ENCODE measurements at regions not wholly inside any gene's neighbourhood (a gene's known extent, or its start where the extent isn't known, plus 50 kb on each side); places are given as distances from the start of the nearest gene placed in this dataset.
A peak's percentile ranks its signal among the peaks of the same experiment; 100 is the strongest.

DNA sequence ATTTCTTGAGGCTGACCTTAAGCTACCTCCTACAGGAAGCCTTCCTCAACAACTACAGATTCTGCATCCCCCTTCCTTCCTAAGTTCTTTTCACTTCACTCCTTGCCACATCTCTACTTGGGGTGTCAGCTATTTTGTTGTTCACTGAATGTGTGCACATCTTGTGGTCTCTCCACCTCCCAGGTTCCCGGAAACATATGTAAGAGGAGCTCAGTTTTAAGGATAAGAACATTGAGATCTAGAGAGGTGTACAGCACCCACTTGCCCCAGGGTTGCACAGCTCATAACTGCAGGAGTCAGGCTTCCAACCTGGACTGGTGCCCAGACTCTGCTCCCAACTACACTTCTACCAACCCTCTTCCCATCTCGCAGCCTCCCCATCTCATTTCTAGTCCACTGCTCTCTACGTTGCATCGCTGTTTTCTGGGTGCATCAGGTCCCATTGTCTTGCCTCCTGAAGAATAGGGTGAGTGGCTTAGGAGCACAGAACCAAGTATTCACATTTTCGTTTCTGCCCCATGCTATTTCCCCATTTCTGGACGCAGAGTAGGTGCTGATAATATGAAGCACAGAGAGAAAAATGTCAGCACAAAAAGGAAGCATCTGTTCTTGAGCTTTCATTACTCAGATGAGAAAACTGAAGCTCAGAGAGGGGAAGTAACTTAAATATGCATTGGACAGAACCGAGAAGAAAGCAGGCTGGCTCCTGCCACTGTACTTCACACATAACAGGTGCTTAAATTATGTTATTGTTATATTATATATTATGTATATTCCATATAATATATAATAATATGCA, 292.0 kb upstream of the CCL2 start:
- no peaks in the 10 kb centered on the region for H3K27me3 ChIP-seq
- H3K4me1 ChIP-seq = peaks cover 17% of the 10 kb centered on the region
- H3K4me3 ChIP-seq = no peak overlapping the region
- no peak overlapping the region for H3K27ac ChIP-seq
- TF ChIP-seq EP300 (IDR thresholded peaks at IDR 0.05) = no peak
- peak in 1 of 2 donors; percentile 50 for DNase-seq (ENCODE audit: low spot score in 2 of 2)
- no peaks in the 10 kb centered on the region for H3K36me3 ChIP-seq
- WGBS = 76% methylated on average over 7 of the region's 7 CpGs
- H3K9me3 ChIP-seq = no peaks in the 10 kb centered on the region

DNA sequence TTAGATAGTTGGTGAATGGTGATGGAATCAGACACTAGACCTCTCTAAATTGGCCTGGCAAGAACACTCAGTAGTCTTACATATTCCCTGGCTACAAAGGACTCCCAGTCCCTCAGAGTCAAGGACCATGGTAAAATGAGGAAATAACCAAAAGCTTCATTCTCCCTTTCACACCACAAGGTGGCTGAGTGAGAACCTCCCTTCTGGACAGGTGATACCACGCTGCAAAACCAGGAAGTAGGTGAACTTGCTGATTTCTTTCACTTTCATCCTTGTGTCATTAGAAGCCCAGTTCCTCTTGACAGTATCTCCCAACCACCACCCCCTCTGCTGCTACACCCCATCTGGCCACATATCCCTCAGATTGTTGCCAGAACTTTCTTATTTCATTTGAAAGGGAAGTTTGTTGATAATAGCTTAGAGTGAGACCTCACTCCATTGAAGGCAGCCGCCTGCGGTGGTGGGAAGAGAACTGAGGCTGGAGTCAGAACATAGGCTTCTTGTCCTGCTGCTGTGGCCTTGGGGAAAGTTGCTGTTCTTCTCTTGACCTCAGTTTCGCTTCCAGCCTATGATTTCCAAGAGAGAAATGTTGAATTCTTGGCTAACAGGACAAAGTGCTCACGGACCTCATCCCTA, 290.6 kb upstream of the CCL2 start:
- 74% methylated on average over 5 of the region's 5 CpGs for WGBS
- no peak overlapping the region for H3K27ac ChIP-seq

DNA sequence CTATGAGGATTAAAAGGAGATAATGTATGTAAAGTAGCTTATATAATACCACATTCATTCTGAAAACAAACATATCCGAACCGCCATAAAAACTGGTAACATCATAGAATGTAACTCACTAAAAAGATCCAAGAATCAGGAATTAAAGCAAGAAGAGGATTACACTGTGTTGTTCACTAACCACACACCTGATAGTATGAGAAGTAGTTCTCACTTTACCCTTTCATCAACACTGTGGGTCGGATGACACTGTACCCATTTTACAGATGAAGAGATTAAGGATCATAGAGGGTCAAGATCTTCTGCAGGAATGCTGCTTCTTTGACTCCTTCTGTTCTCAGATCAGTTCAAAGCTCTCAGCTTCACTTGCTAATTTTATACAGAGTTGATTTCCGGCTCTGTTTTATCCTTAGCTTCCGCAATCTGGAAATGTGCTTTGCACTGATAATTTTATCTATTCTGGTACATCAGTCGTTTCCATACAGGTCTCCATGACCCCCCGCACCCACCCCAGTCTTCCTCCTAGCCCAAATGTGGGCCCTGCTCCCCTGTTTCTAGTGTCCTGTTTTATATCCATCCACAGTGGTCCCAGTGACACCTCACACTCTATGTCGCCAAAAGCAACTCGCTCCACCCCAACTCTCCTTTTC, 288.6 kb upstream of the CCL2 start:
- WGBS = 83% methylated on average over 9 of the region's 9 CpGs

More for the DNA sequence above, 290.6 kb upstream of the CCL2 start:
- no peak overlapping the region for H3K4me3 ChIP-seq
- no peaks in the 10 kb centered on the region for H3K9me3 ChIP-seq
- H3K27me3 ChIP-seq = no peaks in the 10 kb centered on the region
- H3K36me3 ChIP-seq = no peaks in the 10 kb centered on the region
- no peak for TF ChIP-seq EP300 (IDR thresholded peaks at IDR 0.05)
- TF ChIP-seq, protein P1, sequence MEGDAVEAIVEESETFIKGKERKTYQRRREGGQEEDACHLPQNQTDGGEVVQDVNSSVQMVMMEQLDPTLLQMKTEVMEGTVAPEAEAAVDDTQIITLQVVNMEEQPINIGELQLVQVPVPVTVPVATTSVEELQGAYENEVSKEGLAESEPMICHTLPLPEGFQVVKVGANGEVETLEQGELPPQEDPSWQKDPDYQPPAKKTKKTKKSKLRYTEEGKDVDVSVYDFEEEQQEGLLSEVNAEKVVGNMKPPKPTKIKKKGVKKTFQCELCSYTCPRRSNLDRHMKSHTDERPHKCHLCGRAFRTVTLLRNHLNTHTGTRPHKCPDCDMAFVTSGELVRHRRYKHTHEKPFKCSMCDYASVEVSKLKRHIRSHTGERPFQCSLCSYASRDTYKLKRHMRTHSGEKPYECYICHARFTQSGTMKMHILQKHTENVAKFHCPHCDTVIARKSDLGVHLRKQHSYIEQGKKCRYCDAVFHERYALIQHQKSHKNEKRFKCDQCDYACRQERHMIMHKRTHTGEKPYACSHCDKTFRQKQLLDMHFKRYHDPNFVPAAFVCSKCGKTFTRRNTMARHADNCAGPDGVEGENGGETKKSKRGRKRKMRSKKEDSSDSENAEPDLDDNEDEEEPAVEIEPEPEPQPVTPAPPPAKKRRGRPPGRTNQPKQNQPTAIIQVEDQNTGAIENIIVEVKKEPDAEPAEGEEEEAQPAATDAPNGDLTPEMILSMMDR (IDR thresholded peaks at IDR 0.05) = no peak
- no peak for TF ChIP-seq POLR2AphosphoS5 (IDR thresholded peaks at IDR 0.05)
- TF ChIP-seq POLR2A (IDR thresholded peaks at IDR 0.05) = no peak
- DNase-seq (ENCODE audit: low spot score in 2 of 2) = peak in 1 of 2 donors; percentile 34
- peaks cover 21% of the 10 kb centered on the region for H3K4me1 ChIP-seq

DNA sequence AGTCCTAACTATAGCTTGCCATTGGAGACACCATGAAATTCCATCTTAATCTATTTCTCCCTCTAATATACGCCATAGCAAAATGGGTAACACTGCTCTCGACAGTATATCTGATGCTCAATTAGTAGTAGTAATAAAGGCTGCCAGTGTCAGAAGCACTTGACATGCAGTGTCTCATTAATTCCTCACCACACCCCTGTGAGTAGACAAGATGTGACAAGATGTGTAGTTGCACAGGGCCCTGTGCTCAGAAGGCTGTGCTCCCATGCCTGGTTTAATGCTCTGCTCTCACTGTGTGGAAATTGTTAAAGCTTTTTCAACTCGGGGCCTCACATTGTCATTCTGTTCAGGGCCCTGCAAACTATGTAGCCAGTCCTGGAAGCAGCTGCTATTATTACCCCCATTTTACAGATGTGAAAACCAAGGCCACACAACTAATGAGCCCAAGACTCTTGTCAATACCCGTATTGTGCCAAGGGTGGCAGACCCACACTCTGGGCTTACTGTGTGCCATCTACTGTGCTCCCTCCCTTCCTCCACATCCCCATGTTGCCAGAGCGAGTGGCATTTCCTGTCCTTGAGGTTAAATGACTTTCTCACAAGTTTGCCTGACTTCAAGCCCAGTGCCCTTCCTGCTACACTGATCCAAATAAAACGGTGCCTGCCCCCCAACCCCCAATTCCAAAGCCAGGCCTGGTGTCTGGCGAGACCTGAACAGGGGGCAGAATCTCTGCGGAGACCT, 287.3 kb upstream of the CCL2 start:
- H3K4me1 ChIP-seq = peaks cover 33% of the 10 kb centered on the region
- DNase-seq (ENCODE audit: low spot score in 2 of 2) = no peak
- H3K9me3 ChIP-seq = no peaks in the 10 kb centered on the region
- H3K4me3 ChIP-seq = no peak overlapping the region
- peaks cover 16% of the 10 kb centered on the region for H3K27me3 ChIP-seq
- no peak for TF ChIP-seq POLR2AphosphoS5 (IDR thresholded peaks at IDR 0.05)
- TF ChIP-seq POLR2A (IDR thresholded peaks at IDR 0.05) = no peak
- no peak for TF ChIP-seq EP300 (IDR thresholded peaks at IDR 0.05)
- TF ChIP-seq, protein P1 (IDR thresholded peaks at IDR 0.05) = no peak
- H3K36me3 ChIP-seq = no peaks in the 10 kb centered on the region
- WGBS = 49% methylated on average over 8 of the region's 8 CpGs
- peak overlapping the region; percentile 14 for H3K27ac ChIP-seq

More for the DNA sequence above, 288.6 kb upstream of the CCL2 start:
- Histone ChIP-seq H3K4me3 (no peak overlapping the region), H3K27ac (no peak overlapping the region), H3K9me3 (no peaks in the 10 kb centered on the region), H3K27me3 (peaks cover 16% of the 10 kb centered on the region), H3K36me3 (no peaks in the 10 kb centered on the region), H3K4me1 (peaks cover 31% of the 10 kb centered on the region)
- no peak for DNase-seq (ENCODE audit: low spot score in 2 of 2)
- TF ChIP-seq, protein P1 (IDR thresholded peaks at IDR 0.05) = no peak
- no peak for TF ChIP-seq EP300 (IDR thresholded peaks at IDR 0.05)
- no peak for TF ChIP-seq POLR2A (IDR thresholded peaks at IDR 0.05)
- no peak for TF ChIP-seq POLR2AphosphoS5 (IDR thresholded peaks at IDR 0.05)

DNA sequence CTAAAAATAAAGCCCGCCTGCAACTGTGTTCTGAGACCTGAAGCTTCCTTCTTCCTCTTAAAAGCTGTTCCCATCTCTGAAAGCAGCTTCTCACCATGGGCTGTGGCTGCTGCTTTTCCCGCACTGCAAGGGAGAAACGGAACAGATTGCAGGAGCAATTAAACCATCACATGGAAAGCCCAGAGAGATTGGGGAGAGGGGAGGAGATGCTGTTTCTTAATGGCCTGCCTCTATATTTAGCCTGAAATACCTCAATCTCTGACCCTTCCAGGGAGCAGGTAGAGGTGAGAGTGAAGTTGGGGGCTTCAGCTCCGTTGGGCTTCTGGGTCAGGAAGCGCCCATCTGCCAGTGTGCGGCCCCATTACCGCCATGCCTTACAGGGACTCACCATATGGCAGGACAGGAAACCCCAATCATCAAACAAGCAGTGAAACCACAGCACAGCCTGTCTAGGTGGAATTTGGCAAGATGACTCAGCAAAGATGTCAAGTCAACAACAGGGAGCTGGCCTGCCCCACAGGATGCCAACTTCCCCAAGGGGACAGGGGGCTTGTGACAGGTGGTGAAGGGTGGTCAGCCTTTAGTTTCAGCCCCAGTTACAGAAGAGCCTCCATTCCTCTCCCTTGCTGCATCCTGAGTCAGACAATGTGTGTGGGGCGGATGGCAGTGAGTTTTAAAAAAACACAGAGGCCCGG, 286.6 kb upstream of the CCL2 start:
- DNase-seq (ENCODE audit: low spot score in 2 of 2) = no peak
- 55% methylated on average over 9 of the region's 9 CpGs for whole genome bisulfite sequencing
- H3K9me3 ChIP-seq = no peaks in the 10 kb centered on the region
- H3K36me3 ChIP-seq = no peaks in the 10 kb centered on the region
- no peak overlapping the region for H3K4me3 ChIP-seq
- TF ChIP-seq, protein P1 (IDR thresholded peaks at IDR 0.05) = no peak
- TF ChIP-seq EP300 (IDR thresholded peaks at IDR 0.05) (no peak), POLR2A (IDR thresholded peaks at IDR 0.05) (no peak), POLR2AphosphoS5 (IDR thresholded peaks at IDR 0.05) (no peak)
- H3K4me1 ChIP-seq = peaks cover 33% of the 10 kb centered on the region
- no peak overlapping the region for H3K27ac ChIP-seq
- H3K27me3 ChIP-seq = peaks cover 16% of the 10 kb centered on the region
